ENCODE measurements at regions not wholly inside any gene's neighbourhood (a gene's known extent, or its start where the extent isn't known, plus 50 kb on each side); places are given as distances from the start of the nearest gene placed in this dataset.

DNA sequence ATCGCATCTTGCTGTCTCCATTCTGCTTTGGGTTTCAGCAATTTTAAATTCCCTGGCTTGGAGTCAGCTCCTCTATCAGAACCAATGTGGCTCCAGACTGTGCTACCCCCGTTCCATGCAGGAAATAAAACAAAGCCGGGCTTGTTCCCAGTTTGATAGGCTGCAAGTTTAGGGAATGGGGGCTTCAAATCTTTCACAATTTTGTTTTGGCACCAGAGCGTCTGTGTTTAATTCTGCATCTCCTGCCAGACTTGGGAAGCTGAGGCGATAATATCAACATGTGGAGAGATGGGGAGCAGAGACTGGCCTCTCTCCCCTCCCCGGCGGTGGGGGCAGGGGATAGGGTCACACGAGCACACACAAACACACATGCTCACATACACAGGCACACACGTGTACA is 305.9 kb downstream of the FGFR2 start:
- DNase-seq (ENCODE audit: extremely low spot score, unreplicated experiment), result no peak
- H3K4me1 Mint-ChIP-seq (ENCODE audit: unreplicated experiment), result no peaks in the 10 kb centered on the region
- H3K27ac Mint-ChIP-seq (ENCODE audit: unreplicated experiment), result no peak overlapping the region
- peaks cover 22% of the 10 kb centered on the region for H3K27me3 Mint-ChIP-seq (ENCODE audit: unreplicated experiment)
- H3K36me3 Mint-ChIP-seq (ENCODE audit: unreplicated experiment), result no peaks in the 10 kb centered on the region
- H3K4me3 Mint-ChIP-seq (ENCODE audit: unreplicated experiment), result no peak overlapping the region
- no peaks in the 10 kb centered on the region for H3K9me3 Mint-ChIP-seq (ENCODE audit: unreplicated experiment)
- TF ChIP-seq, protein P1, sequence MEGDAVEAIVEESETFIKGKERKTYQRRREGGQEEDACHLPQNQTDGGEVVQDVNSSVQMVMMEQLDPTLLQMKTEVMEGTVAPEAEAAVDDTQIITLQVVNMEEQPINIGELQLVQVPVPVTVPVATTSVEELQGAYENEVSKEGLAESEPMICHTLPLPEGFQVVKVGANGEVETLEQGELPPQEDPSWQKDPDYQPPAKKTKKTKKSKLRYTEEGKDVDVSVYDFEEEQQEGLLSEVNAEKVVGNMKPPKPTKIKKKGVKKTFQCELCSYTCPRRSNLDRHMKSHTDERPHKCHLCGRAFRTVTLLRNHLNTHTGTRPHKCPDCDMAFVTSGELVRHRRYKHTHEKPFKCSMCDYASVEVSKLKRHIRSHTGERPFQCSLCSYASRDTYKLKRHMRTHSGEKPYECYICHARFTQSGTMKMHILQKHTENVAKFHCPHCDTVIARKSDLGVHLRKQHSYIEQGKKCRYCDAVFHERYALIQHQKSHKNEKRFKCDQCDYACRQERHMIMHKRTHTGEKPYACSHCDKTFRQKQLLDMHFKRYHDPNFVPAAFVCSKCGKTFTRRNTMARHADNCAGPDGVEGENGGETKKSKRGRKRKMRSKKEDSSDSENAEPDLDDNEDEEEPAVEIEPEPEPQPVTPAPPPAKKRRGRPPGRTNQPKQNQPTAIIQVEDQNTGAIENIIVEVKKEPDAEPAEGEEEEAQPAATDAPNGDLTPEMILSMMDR (IDR thresholded peaks at IDR 0.05), result no peak

DNA sequence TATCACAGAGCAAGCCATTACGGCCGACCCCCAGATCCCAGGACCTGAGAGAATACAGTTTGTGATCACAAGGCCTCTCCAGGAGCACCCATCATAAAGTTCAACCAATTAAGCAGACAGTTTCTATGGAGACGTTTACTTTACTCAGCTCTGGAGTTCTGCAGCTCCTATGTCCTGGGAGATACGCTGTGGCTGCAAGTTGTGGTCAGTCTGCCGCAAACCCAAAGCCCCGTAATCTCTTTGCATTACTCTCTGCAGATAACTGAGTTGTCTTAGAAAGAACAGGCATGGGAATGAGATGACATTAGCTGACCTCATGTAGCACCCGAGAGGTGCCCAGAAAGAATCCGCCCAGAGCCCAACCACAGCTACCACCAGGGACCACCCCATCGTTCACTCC is 305.1 kb downstream of the FGFR2 start:
- TF ChIP-seq, protein P1 (IDR thresholded peaks at IDR 0.05), result no peak
- no peak overlapping the region for H3K27ac Mint-ChIP-seq (ENCODE audit: unreplicated experiment)
- no peaks in the 10 kb centered on the region for H3K9me3 Mint-ChIP-seq (ENCODE audit: unreplicated experiment)
- no peak overlapping the region for H3K4me3 Mint-ChIP-seq (ENCODE audit: unreplicated experiment)
- no peak for DNase-seq (ENCODE audit: extremely low spot score, unreplicated experiment)
- H3K36me3 Mint-ChIP-seq (ENCODE audit: unreplicated experiment), result no peaks in the 10 kb centered on the region
- H3K4me1 Mint-ChIP-seq (ENCODE audit: unreplicated experiment), result no peaks in the 10 kb centered on the region
- peaks cover 15% of the 10 kb centered on the region for H3K27me3 Mint-ChIP-seq (ENCODE audit: unreplicated experiment)

DNA sequence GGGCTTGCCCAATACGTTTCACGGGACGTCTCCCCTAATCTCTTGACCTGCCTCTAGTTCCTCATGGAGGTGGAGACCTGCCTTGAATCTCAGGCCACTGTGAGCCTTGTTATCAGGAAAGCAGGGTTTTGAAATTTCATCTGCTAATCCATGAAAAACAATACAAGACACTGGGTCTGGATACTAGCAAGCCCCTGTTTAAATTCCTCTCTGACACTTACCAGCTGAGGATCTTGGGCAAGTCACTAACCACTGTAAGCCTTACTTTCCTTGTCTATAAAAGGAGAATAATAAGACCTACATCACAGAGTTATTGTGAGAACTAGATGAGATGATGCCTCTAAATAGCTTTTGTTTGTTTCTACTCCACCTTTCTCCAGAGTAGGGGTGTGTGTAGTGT is 303.6 kb downstream of the FGFR2 start:
- Mint-ChIP-seq H3K27me3 (ENCODE audit: unreplicated experiment) (peaks cover 7% of the 10 kb centered on the region), H3K27ac (ENCODE audit: unreplicated experiment) (no peak overlapping the region), H3K4me1 (ENCODE audit: unreplicated experiment) (no peaks in the 10 kb centered on the region), H3K4me3 (ENCODE audit: unreplicated experiment) (no peak overlapping the region), H3K9me3 (ENCODE audit: unreplicated experiment) (no peaks in the 10 kb centered on the region), H3K36me3 (ENCODE audit: unreplicated experiment) (no peaks in the 10 kb centered on the region)
- TF ChIP-seq, protein P1 (IDR thresholded peaks at IDR 0.05), result no peak
- DNase-seq (ENCODE audit: extremely low spot score, unreplicated experiment), result no peak

DNA sequence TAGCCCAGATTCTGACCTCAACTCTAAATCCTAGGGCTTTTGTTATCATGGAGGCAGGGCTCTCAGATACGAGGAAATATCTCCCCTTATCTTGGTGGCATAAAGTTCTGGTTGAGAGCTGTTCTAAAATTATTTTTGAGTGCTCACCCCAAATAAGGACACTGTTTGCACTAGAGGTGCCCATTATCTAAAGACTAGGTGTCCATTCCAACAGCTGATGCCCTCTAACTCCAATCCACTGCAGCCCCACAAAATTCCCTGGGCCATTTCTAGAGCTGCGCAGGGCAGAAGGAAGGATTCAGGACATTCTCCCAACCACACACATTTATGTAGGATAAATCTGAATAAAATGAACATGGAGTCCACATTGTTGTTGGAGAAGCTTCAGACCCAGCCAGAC is 301.9 kb downstream of the FGFR2 start:
- DNase-seq (ENCODE audit: extremely low spot score, unreplicated experiment), result no peak
- Mint-ChIP-seq H3K4me3 (ENCODE audit: unreplicated experiment) (no peak overlapping the region), H3K27ac (ENCODE audit: unreplicated experiment) (no peak overlapping the region), H3K9me3 (ENCODE audit: unreplicated experiment) (no peaks in the 10 kb centered on the region), H3K4me1 (ENCODE audit: unreplicated experiment) (no peaks in the 10 kb centered on the region), H3K27me3 (ENCODE audit: unreplicated experiment) (peaks cover 6% of the 10 kb centered on the region), H3K36me3 (ENCODE audit: unreplicated experiment) (no peaks in the 10 kb centered on the region)
- TF ChIP-seq, protein P1 (IDR thresholded peaks at IDR 0.05), result no peak

DNA sequence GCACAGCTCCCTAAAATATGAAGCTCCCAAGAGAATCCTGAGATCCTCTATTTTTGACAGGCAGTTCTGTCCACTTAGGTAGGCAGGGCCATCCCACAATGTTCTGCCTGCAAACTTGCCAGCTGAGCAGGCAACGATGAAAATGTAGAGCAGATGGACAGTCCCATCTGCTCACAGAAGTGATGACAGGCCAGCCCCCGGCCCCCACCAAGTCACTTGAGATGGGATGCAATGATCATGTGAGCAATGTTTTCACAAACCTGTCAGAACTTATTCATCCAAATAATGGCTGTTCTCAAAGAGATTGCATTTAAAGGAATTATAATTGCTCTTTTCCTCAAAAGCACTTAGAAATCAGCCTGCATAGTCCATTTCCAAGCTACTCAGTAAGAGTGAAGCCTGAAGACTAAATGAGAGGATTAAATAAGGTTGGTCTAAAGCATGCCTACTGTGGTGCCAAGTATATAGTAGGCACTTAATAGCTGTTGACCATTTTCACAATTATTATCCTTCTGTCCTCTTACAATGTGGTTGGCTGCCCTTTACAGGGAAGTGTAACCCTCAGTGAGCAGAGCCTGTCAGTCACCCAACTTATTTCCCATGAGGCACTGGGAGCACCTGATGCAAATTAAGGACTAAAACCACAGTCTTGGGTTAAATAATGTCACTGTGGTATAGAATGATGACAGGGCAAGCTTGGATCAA is 301.2 kb downstream of the FGFR2 start:
- Mint-ChIP-seq H3K9me3 (ENCODE audit: unreplicated experiment) (no peaks in the 10 kb centered on the region), H3K27ac (ENCODE audit: unreplicated experiment) (no peak overlapping the region), H3K27me3 (ENCODE audit: unreplicated experiment) (peaks cover 4% of the 10 kb centered on the region), H3K4me1 (ENCODE audit: unreplicated experiment) (no peaks in the 10 kb centered on the region), H3K4me3 (ENCODE audit: unreplicated experiment) (no peak overlapping the region), H3K36me3 (ENCODE audit: unreplicated experiment) (no peaks in the 10 kb centered on the region)
- TF ChIP-seq, protein P1 (IDR thresholded peaks at IDR 0.05), result no peak
- DNase-seq (ENCODE audit: extremely low spot score, unreplicated experiment), result no peak
